ENCODE measurements at regions not wholly inside any gene's neighbourhood (a gene's known extent, or its start where the extent isn't known, plus 50 kb on each side); places are given as distances from the start of the nearest gene placed in this dataset.

GRCh38 chr7:18250133-18250532, 222.5 kb upstream of the PRPS1L1 start:
- no peak for DNase-seq (ENCODE audit: low spot score)

- no peak for DNase-seq (ENCODE audit: low spot score)
Measured at GRCh38 chr7:18257711-18258110, 230.1 kb upstream of the PRPS1L1 start.

GRCh38 chr7:18262058-18262457, 233.5 kb upstream of the HDAC9 start:
- DNase-seq (ENCODE audit: low spot score) = no peak

GRCh38 chr7:18265611-18266281, 229.8 kb upstream of the HDAC9 start:
- no peak for DNase-seq (ENCODE audit: low spot score)

- DNase-seq (ENCODE audit: low spot score) = no peak
Measured at GRCh38 chr7:18268571-18268970, 227.0 kb upstream of the HDAC9 start.

GRCh38 chr7:18276380-18276779, 219.2 kb upstream of the HDAC9 start:
- DNase-seq (ENCODE audit: low spot score) = no peak

GRCh38 chr7:18278316-18278715, 217.2 kb upstream of the HDAC9 start:
- DNase-seq (ENCODE audit: low spot score) = no peak

- DNase-seq (ENCODE audit: low spot score) = no peak
Measured at GRCh38 chr7:18283045-18283444, 212.5 kb upstream of the HDAC9 start.

- DNase-seq (ENCODE audit: low spot score) = no peak
Measured at GRCh38 chr7:18287482-18287881, 208.1 kb upstream of the HDAC9 start.

GRCh38 chr7:18288322-18289037, 207.1 kb upstream of the HDAC9 start:
- DNase-seq (ENCODE audit: low spot score) = no peak

- no peak for DNase-seq (ENCODE audit: low spot score)
Measured at GRCh38 chr7:18289788-18290187, 205.8 kb upstream of the HDAC9 start.

GRCh38 chr7:18290223-18290622, 205.3 kb upstream of the HDAC9 start:
- no peak for DNase-seq (ENCODE audit: low spot score)

GRCh38 chr7:18290865-18291264, 204.7 kb upstream of the HDAC9 start:
- DNase-seq (ENCODE audit: low spot score) = no peak

- DNase-seq (ENCODE audit: low spot score) = no peak
Measured at GRCh38 chr7:18292584-18292983, 203.0 kb upstream of the HDAC9 start.

- DNase-seq (ENCODE audit: low spot score) = no peak
Measured at GRCh38 chr7:18293759-18294158, 201.8 kb upstream of the HDAC9 start.

- no peak for DNase-seq (ENCODE audit: low spot score)
Measured at GRCh38 chr7:18294411-18294810, 201.1 kb upstream of the HDAC9 start.

GRCh38 chr7:18295781-18296423, 199.6 kb upstream of the HDAC9 start:
- DNase-seq (ENCODE audit: low spot score) = no peak

GRCh38 chr7:18302097-18302496, 193.5 kb upstream of the HDAC9 start:
- DNase-seq (ENCODE audit: low spot score) = no peak

- no peak for DNase-seq (ENCODE audit: low spot score)
Measured at GRCh38 chr7:18305866-18306265, 189.7 kb upstream of the HDAC9 start.

GRCh38 chr7:18306696-18307095, 188.9 kb upstream of the HDAC9 start:
- DNase-seq (ENCODE audit: low spot score) = no peak

- DNase-seq (ENCODE audit: low spot score) = no peak
Measured at GRCh38 chr7:18308938-18309337, 186.6 kb upstream of the HDAC9 start.

- DNase-seq (ENCODE audit: low spot score) = no peak
Measured at GRCh38 chr7:18312482-18312881, 183.1 kb upstream of the HDAC9 start.

GRCh38 chr7:18313965-18314364, 181.6 kb upstream of the HDAC9 start:
- DNase-seq (ENCODE audit: low spot score) = no peak
